Panc1 (cell line): ENCODE measurements at regions not wholly inside any gene's neighbourhood (a gene's known extent, or its start where the extent isn't known, plus 50 kb on each side); places are given as distances from the start of the nearest gene placed in this dataset.

Source experiments
- ATAC-seq: fragments of 200-7000 bp; cut with Tn5 transposase; 2 replicates; pipeline ENCODE4 v1.9.1; 2020; ENCODE audit warnings: mild to moderate bottlenecking, moderate library complexity
- BruUV-seq: library from RNA; stranded (reverse); fragments of 400-500 nt; replicated peaks from 2 replicates; lab custom pipeline; 2021; lab: Mats Ljungman, UMichigan
- CTCF ChIA-PET: fragments of 300-600 bp; sonication (Branson Sonifier 250); formaldehyde crosslinking; loops from one replicate; lab custom pipeline; 2022; ENCODE audit warnings: antibody characterized with exemption; lab: Charles Lee
- POLR2A ChIA-PET: fragments of 300-600 bp; sonication (Branson Sonifier 250); formaldehyde crosslinking; loops from one replicate; lab custom pipeline; 2022; ENCODE audit warnings: antibody characterized with exemption; lab: Charles Lee
- DNase-seq: peaks from one replicate; pipeline ENCODE4 v3.0.0-alpha.2; 2010; ENCODE audit warnings: low read depth, low spot score
- H3K27ac ChIP-seq: 2 replicates; pipeline ENCODE4 v1.5.1; 2011; ENCODE audit warnings: mild to moderate bottlenecking, low read length, inconsistent platforms
- H3K27me3 ChIP-seq: fragments of 200-500 bp; sonication (Bioruptor generic); 2 replicates; pipeline ENCODE4 v1.6.0; 2014; ENCODE audit warnings: low read length, inconsistent platforms; ENCODE audit not compliant: control insufficient read depth, insufficient read depth
- H3K36me3 ChIP-seq: fragments of 200-500 bp; sonication (Bioruptor generic); 2 replicates; pipeline ENCODE4 v1.5.1; 2014; ENCODE audit warnings: inconsistent platforms, mild to moderate bottlenecking, low read length, moderate library complexity; ENCODE audit not compliant: control insufficient read depth, insufficient read depth
- H3K4me1 ChIP-seq: 2 replicates; pipeline ENCODE4 v1.5.1; 2011; ENCODE audit warnings: inconsistent platforms, mild to moderate bottlenecking, low read length, moderate library complexity; ENCODE audit not compliant: control insufficient read depth, insufficient read depth
- H3K4me3 ChIP-seq, 2 experiments: 2 replicates each; pipeline ENCODE4 v1.5.1; 2011 to 2012; ENCODE audit warnings: low read depth in 2 of 2, low read length in 2 of 2, mild to moderate bottlenecking in 2 of 2, inconsistent platforms in 1 of 2, moderate library complexity in 1 of 2
- H3K9me3 ChIP-seq: fragments of 200-500 bp; sonication (Bioruptor generic); 2 replicates; pipeline ENCODE4 v1.5.1; 2014; ENCODE audit warnings: low read depth, mild to moderate bottlenecking, inconsistent platforms, low read length, moderate library complexity; ENCODE audit not compliant: control insufficient read depth, insufficient read depth
- CTCF ChIP-seq: fragments of 450-650 bp; IDR thresholded peaks from 2 replicates; pipeline ENCODE4 v1.5.1; 2017; ENCODE audit warnings: mild to moderate bottlenecking
- POLR2AphosphoS5 ChIP-seq: IDR thresholded peaks from 2 replicates; pipeline ENCODE4 v1.6.1; 2012; ENCODE audit warnings: mild to moderate bottlenecking, low read depth, low read length, moderate library complexity
- REST ChIP-seq, 2 experiments: IDR thresholded peaks; 2 replicates each; pipeline ENCODE4 v1.6.1; 2011 to 2012; ENCODE audit warnings: low read depth in 2 of 2, control low read depth in 1 of 2, low read length in 1 of 2, mild to moderate bottlenecking in 1 of 2, moderate library complexity in 1 of 2; ENCODE audit not compliant: insufficient read depth in 1 of 2
- SIN3A ChIP-seq: IDR thresholded peaks from 2 replicates; pipeline ENCODE4 v1.6.1; 2012; ENCODE audit warnings: low read depth, mild to moderate bottlenecking, low read length, moderate library complexity, borderline replicate concordance; ENCODE audit not compliant: insufficient read depth
- TCF7L2 ChIP-seq: IDR thresholded peaks from 2 replicates; pipeline ENCODE4 v1.6.1; 2011; ENCODE audit warnings: mild to moderate bottlenecking, low read depth, low read length, inconsistent platforms
- in situ Hi-C: cut with HindIII; loops from 2 replicates; pipeline ENCODE4 v1.10.0; 2016; ENCODE audit warnings: low sequenced_read_pairs, low pct_unique_long_range_greater_than_20kb
- intact Hi-C: fragments of 100-400 bp; cut with micrococcal nuclease; formaldehyde crosslinking; loops from one replicate; pipeline ENCODE4 v1.10.0; 2022; ENCODE audit not compliant: unreplicated experiment

GRCh38 chr4:175953116-175953515 lies 112.5 kb upstream of the WDR17 start:
- Histone ChIP-seq H3K4me1 (no peaks in the 10 kb centered on the region), H3K9me3 (no peaks in the 10 kb centered on the region), H3K4me3 (no peak overlapping the region), H3K27me3 (no peaks in the 10 kb centered on the region), H3K36me3 (no peaks in the 10 kb centered on the region), H3K27ac (no peak overlapping the region)
- ATAC-seq (no peak), DNase-seq (no peak)
- intact Hi-C loops, result no loop called here
- ChIA-PET CTCF (no interaction called here), POLR2A (no interaction called here)
- TF ChIP-seq REST (IDR thresholded peaks at IDR 0.05; ENCODE audit: insufficient read depth in 1 of 2, low read depth in 2 of 2, low read length in 1 of 2), result no peak
- TF ChIP-seq POLR2AphosphoS5, result no peak
- TF ChIP-seq TCF7L2, result no peak
- TF ChIP-seq SIN3A, result no peak
- TF ChIP-seq CTCF, result no peak
- in situ Hi-C loops, result no loop called here
- no TSS peak for BruUV-seq

- Histone ChIP-seq H3K36me3 (no peaks in the 10 kb centered on the region), H3K4me1 (no peaks in the 10 kb centered on the region), H3K4me3 (no peak overlapping the region), H3K27ac (no peak overlapping the region), H3K27me3 (no peaks in the 10 kb centered on the region), H3K9me3 (no peaks in the 10 kb centered on the region)
- intact Hi-C loops, result no loop called here
- CTCF ChIA-PET, result interaction anchor here (1.0 kb wide), 1 partner anchor 10 kb away, joined by 3 read pairs; no protein-coding TSS in a partner anchor
- TF ChIP-seq SIN3A, result no peak
- TF ChIP-seq TCF7L2, result no peak
- no peak for TF ChIP-seq POLR2AphosphoS5
- TF ChIP-seq CTCF, result no peak
- no peak for TF ChIP-seq REST (IDR thresholded peaks at IDR 0.05; ENCODE audit: insufficient read depth in 1 of 2, low read depth in 2 of 2, low read length in 1 of 2)
- in situ Hi-C loops, result no loop called here
- no TSS peak for BruUV-seq
- DNase-seq (no peak), ATAC-seq (no peak)
- POLR2A ChIA-PET, result no interaction called here
Measured at GRCh38 chr4:175953960-175954521, 111.6 kb upstream of the WDR17 start.
